HCT116 (cell line): ENCODE measurements at regions not wholly inside any gene's neighbourhood (a gene's known extent, or its start where the extent isn't known, plus 50 kb on each side); places are given as distances from the start of the nearest gene placed in this dataset.

Experiments used
- ATAC-seq: fragments of 200-7000 bp; cut with Tn5 transposase; 2 replicates; pipeline ENCODE4 v1.9.1; 2020; ENCODE audit warnings: mild to moderate bottlenecking, moderate library complexity
- BruUV-seq: library from RNA; stranded (reverse); fragments of 400-500 nt; replicated peaks from 2 replicates; lab custom pipeline; 2021; lab: Mats Ljungman, UMichigan
- CTCF ChIA-PET: fragments of 300-600 bp; sonication (Branson Sonifier 250); formaldehyde crosslinking; loops from one replicate; lab custom pipeline; 2021; ENCODE audit warnings: antibody characterized with exemption; lab: Charles Lee
- POLR2A ChIA-PET: fragments of 300-600, 350-600 bp; sonication (Branson Sonifier 250); formaldehyde crosslinking; loops from one replicate; lab custom pipeline; 2021; ENCODE audit warnings: antibody characterized with exemption; lab: Charles Lee
- RAD21 ChIA-PET, 2 experiments: fragments of 300-600 bp; sonication (Branson Sonifier 250); formaldehyde crosslinking; loops; one replicate each; lab custom pipeline; 2023; ENCODE audit warnings: low total read pairs in 2 of 2; ENCODE audit not compliant: uncharacterized antibody in 2 of 2, unreplicated experiment in 2 of 2, low non-redundant PET in 1 of 2; lab: Charles Lee
- DNase-seq: peaks from one replicate; pipeline ENCODE4 v3.0.0-alpha.2; 2010; ENCODE audit warnings: low read depth, low spot score
- H2AFZ ChIP-seq: fragments of 200-600 bp; shearing (Covaris generic), sonication (generic); 2 replicates; pipeline ENCODE4 v1.6.1; 2017; ENCODE audit warnings: low read depth, mixed run types, mixed read lengths, antibody characterized with exemption, low read length; ENCODE audit not compliant: poor library complexity, severe bottlenecking
- H3K27ac ChIP-seq: 2 replicates; pipeline ENCODE4 v1.5.1; 2012; ENCODE audit warnings: low read depth, low read length
- H3K27me3 ChIP-seq: fragments of 200-600 bp; sonication (generic); 2 replicates; pipeline ENCODE4 v1.6.1; 2016; ENCODE audit warnings: mixed run types, low read length, mixed read lengths; ENCODE audit not compliant: insufficient read depth
- H3K36me3 ChIP-seq, 2 experiments: fragments of 200-500 bp in 1 of 2; fragments of 200-600 bp in 1 of 2; sonication (Bioruptor generic) in 1 of 2; sonication (generic) in 1 of 2; 2 replicates each; pipeline versions ENCODE4 v1.5.1 to v1.6.1; 2014 to 2016; ENCODE audit warnings: low read length in 2 of 2, inconsistent platforms in 1 of 2, mixed read lengths in 1 of 2, mixed run types in 1 of 2; ENCODE audit not compliant: insufficient read depth in 2 of 2, control insufficient read depth in 1 of 2
- H3K4me1 ChIP-seq, 2 experiments: fragments of 200-600 bp in 1 of 2; sonication (generic) in 1 of 2; 2 replicates each; pipeline versions ENCODE4 v1.5.1 to v1.6.1; 2012 to 2017; ENCODE audit warnings: low read length in 2 of 2, inconsistent platforms in 1 of 2, mild to moderate bottlenecking in 1 of 2, mixed read lengths in 1 of 2, mixed run types in 1 of 2, moderate library complexity in 1 of 2; ENCODE audit not compliant: insufficient read depth in 2 of 2, control insufficient read depth in 1 of 2
- H3K4me2 ChIP-seq: fragments of 200-600 bp; sonication (generic); 2 replicates; pipeline ENCODE4 v1.6.1; 2017; ENCODE audit warnings: mixed run types, low read length, mixed read lengths
- H3K4me3 ChIP-seq, 2 experiments: fragments of 200-600 bp in 1 of 2; sonication (generic) in 1 of 2; replicated peaks in 1 of 2; 2 replicates each; pipeline ENCODE4 v1.5.1; 2011 to 2016; ENCODE audit warnings: low read length in 2 of 2, control low read depth in 1 of 2, low read depth in 1 of 2, mild to moderate bottlenecking in 1 of 2, mixed read lengths in 1 of 2, mixed run types in 1 of 2
- H3K79me2 ChIP-seq: fragments of 200-600 bp; sonication (generic); 2 replicates; pipeline ENCODE4 v1.6.1; 2017; ENCODE audit warnings: mild to moderate bottlenecking, mixed run types, low read length, moderate library complexity, mixed read lengths; ENCODE audit not compliant: insufficient read depth
- H3K9ac ChIP-seq: fragments of 200-600 bp; sonication (generic); 2 replicates; pipeline ENCODE4 v1.6.1; 2016; ENCODE audit warnings: low read length, mixed read lengths
- H3K9me2 ChIP-seq: fragments of 200-600 bp; sonication (generic), shearing (Covaris generic); 2 replicates; pipeline ENCODE4 v1.6.1; 2017; ENCODE audit warnings: mixed run types, mild to moderate bottlenecking, moderate library complexity; ENCODE audit not compliant: insufficient read depth
- H3K9me3 ChIP-seq, 2 experiments: fragments of 200-500 bp in 1 of 2; fragments of 200-600 bp in 1 of 2; sonication (Bioruptor generic) in 1 of 2; sonication (generic) in 1 of 2; 2 replicates each; pipeline ENCODE4 v1.6.1; 2014 to 2017; ENCODE audit warnings: low read length in 2 of 2, mixed read lengths in 2 of 2, inconsistent platforms in 1 of 2, low read depth in 1 of 2, mild to moderate bottlenecking in 1 of 2, mixed run types in 1 of 2, moderate library complexity in 1 of 2; ENCODE audit not compliant: control insufficient read depth in 1 of 2, insufficient read depth in 1 of 2
- H4K20me1 ChIP-seq: fragments of 200-600 bp; sonication (generic), shearing (Covaris generic); 2 replicates; pipeline ENCODE4 v1.6.1; 2017; ENCODE audit warnings: mixed run types, mild to moderate bottlenecking, moderate library complexity; ENCODE audit not compliant: insufficient read depth
- CBX3 ChIP-seq: IDR thresholded peaks from 2 replicates; pipeline ENCODE4 v1.6.1; 2012; ENCODE audit warnings: low read depth
- CEBPB ChIP-seq: IDR thresholded peaks from 2 replicates; pipeline ENCODE4 v1.6.1; 2012; ENCODE audit warnings: low read depth
- CTCF ChIP-seq, 3 experiments: fragments of 200-600 bp in 1 of 3; sonication (generic) in 1 of 3; IDR thresholded peaks in 2 of 3; conservative IDR thresholded peaks in 1 of 3; 2 replicates each; pipeline ENCODE4 v1.5.1; 2012 to 2017; ENCODE audit warnings: low read depth in 2 of 3, low read length in 2 of 3, antibody characterized with exemption in 1 of 3, borderline replicate concordance in 1 of 3, control low read depth in 1 of 3, mild to moderate bottlenecking in 1 of 3, mixed read lengths in 1 of 3, mixed run types in 1 of 3, moderate library complexity in 1 of 3; ENCODE audit not compliant: insufficient read depth in 1 of 3
- EGR1 ChIP-seq: IDR thresholded peaks from 2 replicates; pipeline ENCODE4 v1.6.1; 2012; ENCODE audit warnings: low read depth
- EZH2phosphoT487 ChIP-seq: fragments of 200-600 bp; IDR thresholded peaks from 2 replicates; pipeline ENCODE4 v1.6.1; 2018; ENCODE audit warnings: antibody characterized with exemption, borderline replicate concordance
- FOSL1 ChIP-seq: IDR thresholded peaks from 2 replicates; pipeline ENCODE4 v1.6.1; 2012; ENCODE audit warnings: low read depth
- JUND ChIP-seq: IDR thresholded peaks from 2 replicates; pipeline ENCODE4 v1.6.1; 2012
- POLR2AphosphoS5 ChIP-seq: IDR thresholded peaks from 2 replicates; pipeline ENCODE4 v1.6.1; 2011; ENCODE audit warnings: mild to moderate bottlenecking, low read depth, low read length, moderate library complexity
- RAD21 ChIP-seq: IDR thresholded peaks from 2 replicates; pipeline ENCODE4 v1.6.1; 2012; ENCODE audit warnings: low read depth, mild to moderate bottlenecking
- REST ChIP-seq: IDR thresholded peaks from 2 replicates; pipeline ENCODE4 v1.6.1; 2012; ENCODE audit warnings: low read depth
- SRF ChIP-seq: IDR thresholded peaks from 2 replicates; pipeline ENCODE4 v1.6.1; 2012; ENCODE audit warnings: low read depth
- TCF7L2 ChIP-seq: IDR thresholded peaks from 2 replicates; pipeline ENCODE4 v1.7.0; 2011; ENCODE audit warnings: borderline replicate concordance, inconsistent platforms; ENCODE audit not compliant: insufficient read depth, insufficient read length; ENCODE audit errors: extremely low read depth
- YY1 ChIP-seq: IDR thresholded peaks from 2 replicates; pipeline ENCODE4 v1.6.1; 2011; ENCODE audit warnings: low read length, low read depth, moderate library complexity, mild to moderate bottlenecking; ENCODE audit not compliant: insufficient replicate concordance; ENCODE audit errors: extremely low read depth
- intact Hi-C: fragments of 100-400 bp; cut with micrococcal nuclease; formaldehyde crosslinking; loops from 2 replicates; pipeline ENCODE4 v1.10.0; 2022
- TF ChIP-seq, protein P1 (sequence below): IDR thresholded peaks from 2 replicates; pipeline ENCODE4 v1.6.1; 2011; ENCODE audit warnings: mild to moderate bottlenecking, low read length, moderate library complexity; ENCODE audit not compliant: insufficient replicate concordance; ENCODE audit errors: extremely low read depth
- TF ChIP-seq, protein P2 (sequence below): IDR thresholded peaks from 2 replicates; pipeline ENCODE4 v1.6.1; 2012
- TF ChIP-seq, protein P3 (sequence below): IDR thresholded peaks from 2 replicates; pipeline ENCODE4 v1.6.1; 2012

DNA sequence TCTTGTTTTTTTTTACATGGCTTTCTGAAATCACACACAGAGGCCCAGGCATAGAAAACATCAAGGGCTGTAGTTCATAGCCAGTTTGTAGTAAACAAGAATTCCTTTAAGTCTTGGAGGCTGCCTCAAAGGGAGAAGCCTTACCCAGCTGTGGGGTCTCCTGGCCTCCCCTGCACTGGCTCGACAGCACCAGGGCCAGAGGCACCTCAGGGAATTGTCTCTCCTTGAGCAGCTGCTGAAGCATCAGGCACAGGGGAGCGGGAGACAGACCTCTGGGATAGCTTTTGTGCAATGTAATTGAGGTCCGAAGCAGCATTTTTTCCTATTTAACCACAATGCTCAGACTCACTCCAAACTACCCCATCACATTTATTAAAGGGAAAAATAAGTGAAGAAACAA, 209.1 kb downstream of the HRH4 start:
- Histone ChIP-seq H3K9me2 (no peaks in the 10 kb centered on the region), H2AFZ (no peak overlapping the region), H3K9ac (no peak overlapping the region), H3K9me3 (no peaks in the 10 kb centered on the region), H3K27me3 (peaks cover 35% of the 10 kb centered on the region), H4K20me1 (no peaks in the 10 kb centered on the region)
- POLR2A ChIA-PET, result no interaction called here
- no TSS peak for BruUV-seq
- intact Hi-C loops, result no loop called here
- TF ChIP-seq FOSL1 (no peak), SRF (no peak), POLR2AphosphoS5 (no peak), CEBPB (no peak), CBX3 (no peak), YY1 (no peak), REST (no peak), JUND (no peak), TCF7L2 (no peak), CTCF (IDR thresholded peaks at IDR 0.05 in 2 of 3, conservative IDR thresholded peaks at IDR 0.05 in 1 of 3; ENCODE audit: borderline replicate concordance in 1 of 3, insufficient read depth in 1 of 3, low read depth in 2 of 3, low read length in 2 of 3) (no peak), RAD21 (no peak), EGR1 (no peak), EZH2phosphoT487 (no peak)
- TF ChIP-seq, protein P1, sequence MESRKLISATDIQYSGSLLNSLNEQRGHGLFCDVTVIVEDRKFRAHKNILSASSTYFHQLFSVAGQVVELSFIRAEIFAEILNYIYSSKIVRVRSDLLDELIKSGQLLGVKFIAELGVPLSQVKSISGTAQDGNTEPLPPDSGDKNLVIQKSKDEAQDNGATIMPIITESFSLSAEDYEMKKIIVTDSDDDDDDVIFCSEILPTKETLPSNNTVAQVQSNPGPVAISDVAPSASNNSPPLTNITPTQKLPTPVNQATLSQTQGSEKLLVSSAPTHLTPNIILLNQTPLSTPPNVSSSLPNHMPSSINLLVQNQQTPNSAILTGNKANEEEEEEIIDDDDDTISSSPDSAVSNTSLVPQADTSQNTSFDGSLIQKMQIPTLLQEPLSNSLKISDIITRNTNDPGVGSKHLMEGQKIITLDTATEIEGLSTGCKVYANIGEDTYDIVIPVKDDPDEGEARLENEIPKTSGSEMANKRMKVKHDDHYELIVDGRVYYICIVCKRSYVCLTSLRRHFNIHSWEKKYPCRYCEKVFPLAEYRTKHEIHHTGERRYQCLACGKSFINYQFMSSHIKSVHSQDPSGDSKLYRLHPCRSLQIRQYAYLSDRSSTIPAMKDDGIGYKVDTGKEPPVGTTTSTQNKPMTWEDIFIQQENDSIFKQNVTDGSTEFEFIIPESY, result no peak
- TF ChIP-seq, protein P2, sequence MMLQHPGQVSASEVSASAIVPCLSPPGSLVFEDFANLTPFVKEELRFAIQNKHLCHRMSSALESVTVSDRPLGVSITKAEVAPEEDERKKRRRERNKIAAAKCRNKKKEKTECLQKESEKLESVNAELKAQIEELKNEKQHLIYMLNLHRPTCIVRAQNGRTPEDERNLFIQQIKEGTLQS, result no peak
- TF ChIP-seq, protein P3, sequence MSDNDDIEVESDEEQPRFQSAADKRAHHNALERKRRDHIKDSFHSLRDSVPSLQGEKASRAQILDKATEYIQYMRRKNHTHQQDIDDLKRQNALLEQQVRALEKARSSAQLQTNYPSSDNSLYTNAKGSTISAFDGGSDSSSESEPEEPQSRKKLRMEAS, result no peak
- TF ChIP-seq, all 23 proteins: peak for 0
- ChIA-PET RAD21 (no interaction called here), CTCF (no interaction called here)
- Histone ChIP-seq H3K27ac (no peak overlapping the region), H3K79me2 (no peaks in the 10 kb centered on the region), H3K4me1 (no peaks in the 10 kb centered on the region), H3K36me3 (no peaks in the 10 kb centered on the region), H3K4me3 (no peak overlapping the region), H3K4me2 (no peak overlapping the region)
- ATAC-seq, result no peak
- no peak for DNase-seq
